A549 (cell line): ENCODE measurements at regions not wholly inside any gene's neighbourhood (a gene's known extent, or its start where the extent isn't known, plus 50 kb on each side); places are given as distances from the start of the nearest gene placed in this dataset.

Experiments
- ATAC-seq, 2 experiments: fragments of 200-7000 bp in 1 of 2; fragments of >200 bp in 1 of 2; cut with Nextera tagmentation in 1 of 2; cut with Tn5 transposase in 1 of 2; 3 replicates each; pipeline versions ENCODE4 v1.8.0 to v1.9.1; 2018 to 2020; ENCODE audit warnings: mild to moderate bottlenecking in 1 of 2, moderate library complexity in 1 of 2
- CTCF ChIA-PET: fragments of 300-600 bp; sonication (Branson Sonifier 250); formaldehyde crosslinking; extraction: SDS; loops from one replicate; lab custom pipeline; 2021; ENCODE audit warnings: antibody characterized with exemption, inconsistent platforms; lab: Yijun Ruan, JAX
- POLR2A ChIA-PET: fragments of 350-600 bp; formaldehyde crosslinking; extraction: SDS; loops from one replicate; lab custom pipeline; 2021; ENCODE audit warnings: antibody characterized with exemption, inconsistent platforms; lab: Yijun Ruan, JAX
- DNase-seq, 2 experiments: peaks; one replicate each; pipeline versions ENCODE4 v3.0.0 to v3.0.0-alpha.2; 2011 to 2016; ENCODE audit warnings: low read depth in 1 of 2, low spot score in 1 of 2
- FAIRE-seq: peaks from 2 replicates; lab custom pipeline; 2011; peaks lifted over from hg19 to GRCh38; lab: Jason Lieb, UNC
- H3K27ac ChIP-seq, 2 experiments: fragments of >200 bp; sonication (Bioruptor Twin); formaldehyde crosslinking; 3 replicates each; pipeline ENCODE4 v1.5.1; 2016 to 2017
- H3K4me1 ChIP-seq: fragments of >200 bp; sonication (Bioruptor Twin); formaldehyde crosslinking; 3 replicates; pipeline ENCODE4 v1.6.1; 2016
- H3K4me2 ChIP-seq: fragments of >200 bp; sonication (Bioruptor Twin); formaldehyde crosslinking; 3 replicates; pipeline ENCODE4 v1.6.1; 2016
- H3K4me3 ChIP-seq: fragments of >200 bp; sonication (Bioruptor Twin); formaldehyde crosslinking; 3 replicates; pipeline ENCODE4 v1.5.1; 2016
- H3K9me3 ChIP-seq: fragments of >200 bp; sonication (Bioruptor Twin); formaldehyde crosslinking; 3 replicates; pipeline ENCODE4 v1.6.1; 2016
- ATOH8 ChIP-seq: fragments of 250-450 bp; sonication (Bioruptor Pico); IDR thresholded peaks from 2 replicates; pipeline ENCODE4 v1.5.0; 2020; ENCODE audit warnings: low read depth, mild to moderate bottlenecking, moderate library complexity
- BHLHE40 ChIP-seq: IDR thresholded peaks from 2 replicates; pipeline ENCODE4 v1.6.1; 2012; ENCODE audit warnings: low read depth, low read length, inconsistent platforms
- CBX2 ChIP-seq: fragments of 200-600 bp; sonication (generic); IDR thresholded peaks from 2 replicates; pipeline ENCODE4 v1.6.1; 2016; ENCODE audit warnings: low read depth, mild to moderate bottlenecking, borderline replicate concordance
- CBX8 ChIP-seq: fragments of 200-600 bp; sonication (generic); IDR thresholded peaks from 2 replicates; pipeline ENCODE4 v1.6.1; 2016
- CHD2 ChIP-seq: fragments of 150-350 bp; IDR thresholded peaks from 2 replicates; pipeline ENCODE4 v1.6.1; 2014; ENCODE audit warnings: low read length; ENCODE audit not compliant: partially characterized antibody
- CHD4 ChIP-seq: fragments of 200-600 bp; sonication (generic); IDR thresholded peaks from 2 replicates; pipeline ENCODE4 v1.6.1; 2016; ENCODE audit warnings: antibody characterized with exemption, mild to moderate bottlenecking, borderline replicate concordance
- CTCF ChIP-seq: fragments of >200 bp; sonication (Bioruptor Twin); formaldehyde crosslinking; IDR thresholded peaks from 3 replicates; pipeline ENCODE4 v1.5.1; 2016
- EHF ChIP-seq: fragments of 250-450 bp; sonication (Bioruptor Pico); IDR thresholded peaks from 2 replicates; pipeline ENCODE4 v1.5.0; 2020; ENCODE audit warnings: mild to moderate bottlenecking
- EHMT2 ChIP-seq: fragments of 200-600 bp; sonication (generic); IDR thresholded peaks from 2 replicates; pipeline ENCODE4 v1.6.1; 2016; ENCODE audit warnings: antibody characterized with exemption, low read depth, mild to moderate bottlenecking, moderate library complexity
- FOSB ChIP-seq: fragments of 250-450 bp; sonication (Bioruptor Pico); IDR thresholded peaks from 2 replicates; pipeline ENCODE4 v1.5.0; 2020; ENCODE audit warnings: mild to moderate bottlenecking, moderate library complexity
- FOSL2 ChIP-seq, 2 experiments: fragments of 450-650 bp in 1 of 2; fragments of >200 bp in 1 of 2; sonication (Bioruptor Twin) in 1 of 2; formaldehyde crosslinking; IDR thresholded peaks; 2 replicates each; pipeline versions ENCODE4 v1.5.0 to v1.6.1; 2016 to 2020; ENCODE audit warnings: mild to moderate bottlenecking in 1 of 2, moderate library complexity in 1 of 2
- FOXS1 ChIP-seq: fragments of 250-450 bp; sonication (Bioruptor Pico); IDR thresholded peaks from 2 replicates; pipeline ENCODE4 v1.5.0; 2020; ENCODE audit warnings: mild to moderate bottlenecking, moderate library complexity
- GATA3 ChIP-seq: IDR thresholded peaks from 2 replicates; pipeline ENCODE4 v1.6.1; 2012; ENCODE audit warnings: borderline replicate concordance
- HEYL ChIP-seq: fragments of 250-450 bp; sonication (Bioruptor Pico); IDR thresholded peaks from 2 replicates; pipeline ENCODE4 v1.8.0; 2021; ENCODE audit warnings: mild to moderate bottlenecking, moderate library complexity
- HMGXB4 ChIP-seq: fragments of 250-450 bp; sonication (Bioruptor Pico); IDR thresholded peaks from 2 replicates; pipeline ENCODE4 v1.5.0; 2021; ENCODE audit warnings: mild to moderate bottlenecking, moderate library complexity, borderline replicate concordance
- HOXA7 ChIP-seq: fragments of 250-450 bp; sonication (Bioruptor Pico); IDR thresholded peaks from 2 replicates; pipeline ENCODE4 v1.5.0; 2020; ENCODE audit warnings: mild to moderate bottlenecking, moderate library complexity
- HOXB13 ChIP-seq: fragments of 250-450 bp; sonication (Bioruptor Pico); IDR thresholded peaks from 2 replicates; pipeline ENCODE4 v1.5.0; 2020; ENCODE audit warnings: low read depth, mild to moderate bottlenecking, moderate library complexity
- KDM5A ChIP-seq: fragments of 200-600 bp; sonication (generic); IDR thresholded peaks from 2 replicates; pipeline ENCODE4 v1.6.1; 2016; ENCODE audit warnings: antibody characterized with exemption, mild to moderate bottlenecking
- MAFK ChIP-seq: fragments of 450-650 bp; IDR thresholded peaks from 2 replicates; pipeline ENCODE4 v1.6.1; 2014; ENCODE audit not compliant: partially characterized antibody
- NR3C1 ChIP-seq: fragments of >200 bp; sonication (Bioruptor Twin); formaldehyde crosslinking; IDR thresholded peaks from 3 replicates; pipeline ENCODE4 v1.6.1; 2017
- PBX3 ChIP-seq: IDR thresholded peaks from 2 replicates; pipeline ENCODE4 v1.6.1; 2012
- POLR2A ChIP-seq: IDR thresholded peaks from 2 replicates; pipeline ENCODE4 v1.6.1; 2012; ENCODE audit warnings: mild to moderate bottlenecking, low read length
- POLR2AphosphoS2 ChIP-seq: conservative IDR thresholded peaks from 2 replicates; pipeline ENCODE4 v1.6.1; 2012; ENCODE audit warnings: low read length, improper control_type of control experiment, inconsistent platforms
- RAD21 ChIP-seq, 2 experiments: fragments of >200 bp in 1 of 2; sonication (Bioruptor Twin) in 1 of 2; formaldehyde crosslinking in 1 of 2; IDR thresholded peaks in 1 of 2; conservative IDR thresholded peaks in 1 of 2; 2 replicates in 1 of 2; 3 replicates in 1 of 2; pipeline ENCODE4 v1.6.1; 2012 to 2018; ENCODE audit warnings: inconsistent platforms in 1 of 2
- RARB ChIP-seq: fragments of 250-450 bp; sonication (Bioruptor Pico); IDR thresholded peaks from 2 replicates; pipeline ENCODE4 v1.8.0; 2021; ENCODE audit warnings: mild to moderate bottlenecking, moderate library complexity
- RCOR1 ChIP-seq: fragments of 150-350 bp; IDR thresholded peaks from 2 replicates; pipeline ENCODE4 v1.6.1; 2014; ENCODE audit warnings: antibody characterized with exemption, low read length, low read depth
- RFX5 ChIP-seq: fragments of 450-650 bp; IDR thresholded peaks from 2 replicates; pipeline ENCODE4 v1.7.1; 2014; ENCODE audit warnings: antibody characterized with exemption, mild to moderate bottlenecking, moderate library complexity
- SREBF2 ChIP-seq: fragments of 450-650 bp; IDR thresholded peaks from 2 replicates; pipeline ENCODE4 v1.6.1; 2014; ENCODE audit warnings: mild to moderate bottlenecking, moderate library complexity
- TFCP2L1 ChIP-seq: fragments of 250-450 bp; sonication (Bioruptor Pico); IDR thresholded peaks from 2 replicates; pipeline ENCODE4 v1.5.0; 2021; ENCODE audit warnings: mild to moderate bottlenecking
- ZNF302 ChIP-seq: fragments of 250-450 bp; sonication (Bioruptor Pico); IDR thresholded peaks from 2 replicates; pipeline ENCODE4 v1.9.0; 2021; ENCODE audit warnings: inconsistent platforms, mild to moderate bottlenecking, moderate library complexity
- ZSCAN20 ChIP-seq: fragments of 250-450 bp; sonication (Bioruptor Pico); IDR thresholded peaks from 2 replicates; pipeline ENCODE4 v1.8.0; 2022; ENCODE audit warnings: mild to moderate bottlenecking, moderate library complexity
- WGBS: methylation state at CpG from one replicate; pipeline ENCODE4 v1.1.6; 2017; ENCODE audit errors: missing lambda C conversion rate; 5-methylcytosine and 5-hydroxymethylcytosine counted together

- TF ChIP-seq RFX5 = no peak
- TF ChIP-seq KDM5A = no peak
- no peak for TF ChIP-seq MAFK
- TF ChIP-seq GATA3 = no peak
- no peak for TF ChIP-seq HOXB13 (CRISPR knock-in tag)
These were observed 53.9 kb upstream of the TMC5 start (continued) for GRCh38 chr16:19363740-19364139.

GRCh38 chr16:19365486-19365885, 52.2 kb upstream of the TMC5 start:
- TF ChIP-seq CBX2 = no peak
- TF ChIP-seq BHLHE40 = no peak
- TF ChIP-seq ZSCAN20 = no peak
- TF ChIP-seq CTCF = no peak
- TF ChIP-seq RARB = no peak
- no peak for TF ChIP-seq POLR2AphosphoS2
- no peak for TF ChIP-seq EHF (CRISPR knock-in tag)
- no peak for TF ChIP-seq FOSL2 (IDR thresholded peaks at IDR 0.05)
- TF ChIP-seq FOSL2 (CRISPR knock-in tag; IDR thresholded peaks at IDR 0.05) = no peak
- TF ChIP-seq SREBF2 = no peak
- no peak for TF ChIP-seq FOSB (CRISPR knock-in tag)
- TF ChIP-seq HEYL (CRISPR knock-in tag) = no peak
- no peak for TF ChIP-seq GATA3
- TF ChIP-seq HOXA7 = no peak
- TF ChIP-seq ZNF302 = no peak
- TF ChIP-seq RAD21 (conservative IDR thresholded peaks at IDR 0.05 in 1 of 2, IDR thresholded peaks at IDR 0.05 in 1 of 2) = no peak
- TF ChIP-seq HMGXB4 (CRISPR knock-in tag) = no peak
- TF ChIP-seq ATOH8 = no peak
- Histone ChIP-seq H3K4me1 (no peaks in the 10 kb centered on the region), H3K27ac (no peak overlapping the region), H3K4me3 (no peak overlapping the region), H3K4me2 (no peak overlapping the region), H3K9me3 (peaks cover 13% of the 10 kb centered on the region)
- DNase-seq (no peak), ATAC-seq (no peak), FAIRE-seq (no peak)
- ChIA-PET CTCF (interaction anchor here (1.0 to 2.8 kb wide), 4 partner anchors 10 to 279 kb away, joined by 3 to 14 read pairs (median 4); no protein-coding TSS in a partner anchor), POLR2A (no interaction called here)
- 16% methylated on average over 1 of the region's 1 CpG for WGBS

- ChIA-PET POLR2A (no interaction called here), CTCF (interaction anchor here (1.7 to 13.4 kb wide), 3 partner anchors 9 to 279 kb away, joined by 6 to 151 read pairs (median 7); no protein-coding TSS in a partner anchor)
- Histone ChIP-seq H3K4me1 (no peaks in the 10 kb centered on the region), H3K4me2 (no peak overlapping the region), H3K27ac (no peak overlapping the region), H3K9me3 (peaks cover 13% of the 10 kb centered on the region), H3K4me3 (no peak overlapping the region)
- FAIRE-seq = no peak
- ATAC-seq = no peak
- DNase-seq = no peak
- WGBS = 52% methylated on average over 4 of the region's 4 CpGs
- TF ChIP-seq CHD2 = no peak
- no peak for TF ChIP-seq PBX3
- TF ChIP-seq BHLHE40 = no peak
- no peak for TF ChIP-seq CHD4
- no peak for TF ChIP-seq KDM5A
- TF ChIP-seq TFCP2L1 (CRISPR knock-in tag) = no peak
- TF ChIP-seq POLR2A = no peak
- TF ChIP-seq EHF (CRISPR knock-in tag) = no peak
- TF ChIP-seq RCOR1 = no peak
- TF ChIP-seq FOXS1 (CRISPR knock-in tag) = no peak
- TF ChIP-seq EHMT2 = no peak
- no peak for TF ChIP-seq CBX8
- no peak for TF ChIP-seq NR3C1
These were observed 51.3 kb upstream of the TMC5 start for GRCh38 chr16:19366391-19366790.
